GM21390 (cell line): ENCODE measurements at regions not wholly inside any gene's neighbourhood (a gene's known extent, or its start where the extent isn't known, plus 50 kb on each side); places are given as distances from the start of the nearest gene placed in this dataset.

Experiments used
- ATAC-seq: cut with Tn5 transposase; IDR thresholded peaks from one replicate; pipeline ENCODE4 v1.9.1; 2021; ENCODE audit not compliant: unreplicated experiment

DNA sequence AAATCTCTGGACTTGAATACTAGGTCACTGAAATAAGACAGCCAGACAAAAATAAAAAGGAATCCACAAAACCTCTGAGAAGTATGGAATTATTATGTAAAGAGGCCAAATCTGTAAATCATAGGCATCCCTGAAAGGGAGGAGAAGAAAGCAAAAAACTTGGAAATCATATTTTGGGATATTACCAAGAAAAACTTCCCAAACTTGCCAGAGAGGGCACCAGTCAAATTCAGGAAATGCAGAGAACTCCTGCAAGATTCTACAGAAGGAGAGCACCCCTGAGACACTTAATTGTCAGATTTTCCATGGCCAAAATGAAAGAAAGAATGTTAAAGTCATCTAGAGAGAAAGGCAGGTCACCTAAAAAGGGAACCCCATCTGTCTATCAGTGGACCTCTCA lies 862.3 kb upstream of the PRMT6 start:
- ATAC-seq, result no peak

DNA sequence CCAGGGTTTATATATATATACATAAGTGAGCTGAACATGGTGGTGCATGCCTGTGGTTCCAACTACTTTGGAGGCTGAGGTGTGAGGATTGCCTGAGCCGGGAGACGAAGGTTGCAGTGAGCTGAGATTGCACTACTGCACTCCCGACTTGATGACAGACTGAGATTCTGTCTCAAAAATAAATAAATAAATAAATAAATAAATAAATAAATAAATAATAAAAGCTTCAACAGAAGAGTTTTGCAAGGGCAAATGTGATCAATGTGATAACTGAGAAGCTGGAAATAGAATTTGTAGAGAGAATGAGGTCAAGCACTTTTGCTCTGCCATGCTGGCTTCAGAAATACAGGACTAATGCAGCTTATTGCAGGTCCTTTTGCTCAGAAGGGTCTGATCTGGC lies 855.8 kb upstream of the PRMT6 start:
- ATAC-seq, result no peak

DNA sequence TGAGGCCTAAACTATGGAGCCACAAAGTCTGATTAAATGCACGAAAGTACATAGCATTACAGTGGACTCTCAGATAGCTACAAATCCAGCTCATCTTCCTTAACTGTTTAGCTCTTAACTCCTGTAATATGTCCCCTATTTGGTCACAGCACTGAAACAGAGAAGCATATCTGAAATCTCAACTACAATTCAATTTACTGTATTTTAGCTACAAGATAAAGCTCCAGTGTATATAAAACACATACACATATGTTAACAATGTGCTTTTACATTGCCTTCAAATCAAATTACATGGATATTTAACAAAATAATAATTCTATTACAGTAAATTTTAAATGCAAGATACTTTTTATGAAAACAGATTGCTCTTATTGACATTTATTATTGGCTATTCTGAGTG lies 849.3 kb upstream of the PRMT6 start:
- no peak for ATAC-seq

DNA sequence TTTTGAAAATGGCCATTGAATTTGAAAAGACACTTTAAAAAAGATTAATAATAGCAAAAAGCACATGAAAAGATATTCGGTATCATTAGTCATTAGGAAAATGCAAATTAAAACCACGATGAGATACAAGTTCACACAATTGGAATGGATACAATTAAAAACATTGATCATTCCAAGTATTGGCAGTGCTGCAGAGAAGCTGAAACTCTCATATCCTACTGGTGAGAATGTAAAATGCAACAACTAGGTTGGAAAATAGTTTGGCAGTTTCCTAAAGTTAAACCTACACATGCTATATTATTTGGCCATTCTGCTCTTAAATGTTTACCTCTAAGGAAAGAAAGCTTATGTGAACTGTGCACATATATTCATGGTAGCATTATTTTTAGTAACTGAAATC lies 838.7 kb upstream of the PRMT6 start:
- ATAC-seq, result no peak

DNA sequence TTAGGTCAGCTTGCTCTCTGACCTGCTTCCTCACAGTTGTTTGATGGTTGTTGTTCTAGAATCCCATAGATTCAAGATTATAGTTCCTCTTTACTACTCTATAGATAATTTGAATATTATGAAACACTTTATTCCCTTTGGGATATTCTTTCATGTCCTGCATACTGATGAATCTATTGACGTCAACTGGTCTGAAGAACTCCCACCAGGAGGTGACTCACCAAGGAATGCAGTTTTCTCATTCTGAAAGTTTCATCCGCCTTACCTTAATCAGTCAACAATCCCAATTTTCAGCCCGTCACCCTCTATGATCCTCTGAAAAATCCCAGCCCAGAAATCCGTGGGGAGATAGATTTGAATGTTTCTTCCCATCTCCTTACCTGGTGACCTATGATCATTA lies 834.1 kb upstream of the PRMT6 start:
- ATAC-seq, result no peak

DNA sequence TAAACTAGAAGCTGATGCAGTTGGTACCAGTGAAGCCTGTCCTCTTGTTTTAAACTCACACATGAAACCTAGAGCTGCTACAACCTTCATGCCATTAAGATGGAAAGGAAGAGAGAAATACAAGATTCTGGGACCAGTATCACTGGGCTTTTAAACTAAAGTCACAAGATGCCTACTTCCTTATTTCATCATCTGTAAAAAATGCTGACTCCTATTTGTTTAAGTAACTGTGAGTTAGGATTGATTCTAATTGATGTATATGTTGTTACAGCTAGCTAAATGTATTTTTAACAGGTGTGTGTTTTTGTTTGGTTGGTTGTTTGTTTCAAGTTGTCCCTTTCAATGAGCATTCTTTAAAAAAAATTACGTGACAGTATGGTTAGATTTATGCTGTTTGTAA lies 833.3 kb upstream of the PRMT6 start:
- ATAC-seq, result no peak

DNA sequence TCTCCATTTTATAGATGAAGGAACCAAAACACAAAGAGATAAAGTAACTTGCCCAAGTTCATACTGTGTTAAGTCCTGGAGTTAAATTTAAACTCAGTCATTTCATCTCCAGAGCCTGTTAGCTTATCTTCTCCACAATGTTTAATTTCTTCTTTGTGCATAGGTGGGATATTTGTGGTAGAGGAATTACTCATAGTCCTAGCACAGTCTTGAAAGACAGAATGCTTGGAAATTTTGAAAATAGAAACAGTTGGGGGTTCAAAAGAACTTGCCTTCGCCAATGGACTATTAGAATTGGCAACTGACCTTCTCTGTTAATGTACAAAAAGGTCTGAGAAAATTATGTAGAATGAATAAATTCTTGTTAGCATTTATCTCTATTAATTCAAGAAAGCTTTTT lies 832.0 kb upstream of the PRMT6 start:
- ATAC-seq, result no peak

DNA sequence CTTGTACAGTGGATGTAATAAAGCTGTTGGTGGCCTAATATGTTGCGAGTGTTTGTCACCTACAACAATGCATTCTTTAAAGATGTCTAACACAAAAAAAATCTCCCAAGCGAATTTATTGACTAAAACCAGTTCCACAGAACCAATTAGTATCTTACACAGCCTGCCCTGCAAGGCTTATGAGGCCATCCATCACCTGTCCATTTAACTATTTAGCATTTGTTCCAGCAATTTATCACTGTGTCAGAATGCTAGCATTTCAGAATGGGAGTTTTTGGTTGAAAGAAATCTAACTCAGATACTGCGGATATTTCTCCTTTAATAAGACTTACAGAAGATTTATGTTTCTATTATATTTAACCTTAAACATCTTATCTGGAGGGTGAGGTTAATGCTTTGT lies 831.1 kb upstream of the PRMT6 start:
- ATAC-seq, result no peak

DNA sequence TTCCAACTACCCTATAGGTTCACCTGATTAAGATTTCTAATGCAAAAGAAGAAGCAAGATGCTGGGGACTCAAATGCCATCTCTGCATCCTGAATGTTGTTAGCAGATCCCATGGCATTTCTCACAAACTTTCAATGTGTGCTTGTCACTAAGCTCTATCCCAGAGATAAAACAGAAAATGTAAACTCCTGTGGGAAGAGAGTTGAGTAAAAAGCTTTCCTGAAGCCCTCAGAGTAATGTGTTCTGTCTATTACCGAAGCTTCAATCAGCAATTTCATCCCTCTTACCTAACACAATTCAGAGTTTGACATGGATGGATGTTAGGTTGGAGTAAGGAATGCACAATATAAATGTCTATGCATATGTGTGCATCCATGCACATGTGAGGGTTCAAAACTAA lies 829.9 kb upstream of the PRMT6 start:
- ATAC-seq, result no peak

DNA sequence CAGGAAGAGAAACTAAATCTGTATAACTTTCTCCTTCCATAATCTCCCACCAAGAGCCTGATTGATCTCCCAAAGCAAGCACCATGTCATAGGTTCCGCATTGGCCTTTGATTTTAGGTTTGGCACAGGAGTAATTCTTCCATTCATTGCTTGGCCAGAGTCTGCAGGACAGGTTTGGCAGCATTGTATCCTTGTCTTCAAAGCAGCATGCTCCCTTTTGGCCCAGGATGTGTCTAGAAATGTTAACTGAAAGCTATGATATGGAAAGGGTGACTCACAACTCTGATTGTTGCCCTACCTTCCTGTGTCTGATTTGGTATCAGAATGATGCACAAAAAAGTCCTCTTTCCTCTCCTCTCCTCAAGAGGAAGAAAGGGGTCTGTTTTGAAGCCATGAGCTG lies 824.3 kb upstream of the PRMT6 start:
- ATAC-seq, result no peak

DNA sequence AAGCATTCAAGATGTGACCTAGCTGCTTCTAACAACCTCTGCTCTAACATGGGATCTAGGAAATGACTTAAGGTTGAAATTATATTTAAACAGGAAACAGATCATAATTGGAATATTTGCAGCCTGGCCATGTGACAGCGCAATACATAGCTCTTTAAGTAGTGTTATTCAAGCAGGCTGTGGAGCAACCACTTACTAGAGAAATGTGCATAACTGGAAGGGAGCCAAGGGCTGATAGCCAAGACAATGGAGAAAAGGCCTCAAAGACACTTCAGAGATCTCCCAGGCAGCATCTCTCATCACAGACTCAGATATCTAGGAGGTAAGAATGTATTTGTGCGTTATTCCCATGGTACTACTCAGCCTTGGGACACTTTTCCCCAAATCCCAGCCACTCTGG lies 823.0 kb upstream of the PRMT6 start:
- ATAC-seq, result no peak

DNA sequence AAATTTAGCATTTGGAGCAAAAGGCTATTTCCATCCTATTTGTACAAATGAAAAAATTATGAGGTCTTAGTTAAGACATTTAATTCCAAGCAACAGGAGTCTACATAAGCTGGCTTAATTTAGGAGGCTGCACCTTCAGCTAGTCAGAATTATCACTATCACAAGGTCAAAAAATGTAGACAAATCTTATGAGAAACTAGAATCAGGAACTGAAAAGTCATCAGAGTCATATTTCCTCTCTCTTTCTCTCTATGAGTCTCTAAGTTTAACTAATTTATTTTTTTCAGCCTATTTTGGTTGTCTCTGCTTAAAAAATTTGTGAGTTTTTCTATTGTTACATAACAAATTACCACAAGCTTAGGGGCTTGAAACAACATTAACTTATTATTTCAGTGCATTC lies 807.1 kb upstream of the PRMT6 start:
- peak; percentile 77 for ATAC-seq

DNA sequence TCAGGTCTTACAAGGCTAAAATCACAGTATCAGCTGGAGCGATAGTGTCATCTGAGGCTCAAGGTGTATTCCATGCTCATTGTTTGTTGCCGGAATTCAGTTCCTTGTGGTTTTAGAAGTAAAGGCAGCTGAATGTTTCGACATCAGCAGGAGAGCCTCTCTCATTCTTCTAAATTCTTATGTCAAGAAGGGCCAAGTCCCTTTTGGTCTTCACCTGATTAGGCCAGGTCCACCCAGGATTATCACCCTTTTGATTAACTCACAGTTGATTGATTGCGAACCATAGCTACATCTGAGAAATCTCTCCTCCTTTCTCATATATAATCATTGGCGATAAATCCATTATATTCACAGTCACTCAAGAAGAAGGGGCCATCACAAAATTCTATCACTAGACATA lies 806.7 kb upstream of the PRMT6 start:
- ATAC-seq, result no peak

DNA sequence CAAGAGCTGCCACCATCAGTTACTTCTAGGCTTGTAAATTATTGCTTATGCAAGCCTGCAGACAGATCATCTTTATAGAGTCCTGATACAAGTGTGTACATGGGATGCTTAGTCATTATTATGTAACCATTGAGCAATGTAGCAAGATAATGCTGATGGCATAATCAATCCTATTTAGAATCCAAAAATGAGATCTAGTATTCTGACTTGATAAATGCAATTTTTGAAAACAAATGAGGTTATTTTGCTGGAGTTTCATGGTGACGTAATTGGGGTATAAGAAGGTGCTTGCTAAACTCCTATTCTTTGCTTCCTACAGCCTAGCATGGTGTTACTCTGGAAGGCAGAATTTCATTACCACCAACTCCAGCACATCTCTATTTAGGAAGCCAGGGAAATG lies 801.7 kb upstream of the PRMT6 start:
- no peak for ATAC-seq

DNA sequence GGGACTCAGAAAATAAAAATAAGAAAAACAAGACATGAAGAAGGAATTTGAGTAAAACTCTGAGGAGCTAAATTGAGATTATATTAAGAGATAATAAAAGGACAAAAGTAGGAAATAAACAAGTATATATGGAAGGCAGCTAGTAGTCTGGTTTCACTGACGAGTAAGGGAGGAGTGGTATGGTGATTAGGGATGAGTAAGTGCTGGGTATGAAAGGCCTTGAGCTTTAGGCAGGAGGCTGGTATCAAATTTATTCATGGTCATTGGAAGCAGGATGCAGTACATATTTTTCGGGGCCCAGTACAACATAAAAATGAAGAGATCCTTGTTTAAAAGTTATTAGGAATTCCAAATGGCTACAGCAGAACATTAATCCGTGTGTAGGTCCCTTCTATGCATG lies 789.7 kb upstream of the PRMT6 start:
- no peak for ATAC-seq

DNA sequence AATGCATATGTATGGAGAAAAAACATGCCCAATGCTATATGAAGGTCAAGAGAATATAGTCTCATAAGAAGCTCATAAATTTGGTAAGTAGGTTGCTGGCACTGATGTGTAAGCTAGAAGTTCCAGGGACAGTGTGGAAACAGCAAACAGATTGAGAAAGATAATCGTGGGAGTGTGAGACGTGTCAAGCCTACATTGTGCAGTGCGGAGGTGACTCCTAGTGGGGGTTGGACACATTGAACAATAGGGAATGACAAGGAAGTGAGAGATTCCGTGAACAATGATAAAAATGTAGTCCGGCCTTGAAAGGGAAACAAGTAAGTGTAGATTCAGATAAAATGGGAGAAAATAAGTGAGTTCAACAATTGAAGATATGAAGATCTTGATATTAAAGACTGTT lies 788.4 kb upstream of the PRMT6 start:
- ATAC-seq, result no peak

DNA sequence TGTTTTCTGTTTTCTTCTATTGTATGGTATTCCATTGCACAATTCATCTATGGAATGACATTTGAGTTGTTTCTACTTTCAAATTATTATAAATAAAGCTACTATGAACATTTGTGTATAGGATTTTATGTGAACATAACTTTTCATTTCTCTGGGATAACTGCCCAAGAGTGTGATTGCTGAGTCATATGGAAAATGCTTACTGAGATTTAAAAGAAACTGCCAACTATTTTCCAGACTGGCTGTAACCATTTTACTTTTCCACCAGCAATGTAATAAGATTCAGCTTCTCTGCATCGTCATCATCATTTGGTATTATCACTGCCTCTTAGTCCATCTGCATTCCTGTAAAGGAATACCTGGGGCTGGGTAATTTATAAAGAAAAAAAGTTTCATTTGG lies 779.6 kb upstream of the PRMT6 start:
- ATAC-seq, result no peak

DNA sequence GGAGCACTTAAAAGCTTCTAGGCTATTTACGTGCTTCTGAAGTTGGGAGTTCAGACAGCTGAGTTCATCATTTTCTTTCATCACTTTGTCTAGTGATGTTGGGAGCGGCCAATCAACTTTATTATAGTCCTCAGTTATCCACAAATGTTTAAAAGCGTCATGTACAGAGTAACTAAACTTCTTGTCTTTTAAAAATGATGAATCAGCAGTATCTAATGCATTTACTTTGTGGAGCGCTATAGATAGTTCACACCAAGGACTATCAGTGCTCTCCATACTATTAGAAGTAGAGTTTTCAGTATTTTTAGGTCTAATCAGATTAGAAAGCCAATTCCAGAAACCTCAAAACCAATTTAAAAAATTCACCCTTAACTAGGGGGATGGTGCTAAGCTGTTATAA lies 778.7 kb upstream of the PRMT6 start:
- ATAC-seq, result no peak

DNA sequence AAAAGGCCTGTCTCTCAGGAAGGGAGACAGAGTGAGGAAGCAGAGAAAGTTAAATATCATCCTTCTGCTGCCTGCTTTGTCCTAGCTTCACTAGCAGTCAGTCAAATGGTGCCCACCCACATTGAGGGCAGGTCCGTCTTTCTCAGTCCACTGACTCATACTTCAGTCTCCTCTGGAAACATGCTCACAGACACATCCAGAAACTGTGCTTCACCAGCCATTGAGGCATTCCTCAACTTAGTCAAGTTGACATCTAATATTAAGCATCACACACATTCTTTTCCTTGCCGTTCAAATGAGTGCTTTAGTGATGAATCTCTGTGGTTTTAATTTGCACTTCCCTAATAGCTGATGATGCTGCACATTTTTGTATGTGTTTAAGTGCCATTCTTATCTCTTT lies 777.8 kb upstream of the PRMT6 start:
- ATAC-seq, result no peak

DNA sequence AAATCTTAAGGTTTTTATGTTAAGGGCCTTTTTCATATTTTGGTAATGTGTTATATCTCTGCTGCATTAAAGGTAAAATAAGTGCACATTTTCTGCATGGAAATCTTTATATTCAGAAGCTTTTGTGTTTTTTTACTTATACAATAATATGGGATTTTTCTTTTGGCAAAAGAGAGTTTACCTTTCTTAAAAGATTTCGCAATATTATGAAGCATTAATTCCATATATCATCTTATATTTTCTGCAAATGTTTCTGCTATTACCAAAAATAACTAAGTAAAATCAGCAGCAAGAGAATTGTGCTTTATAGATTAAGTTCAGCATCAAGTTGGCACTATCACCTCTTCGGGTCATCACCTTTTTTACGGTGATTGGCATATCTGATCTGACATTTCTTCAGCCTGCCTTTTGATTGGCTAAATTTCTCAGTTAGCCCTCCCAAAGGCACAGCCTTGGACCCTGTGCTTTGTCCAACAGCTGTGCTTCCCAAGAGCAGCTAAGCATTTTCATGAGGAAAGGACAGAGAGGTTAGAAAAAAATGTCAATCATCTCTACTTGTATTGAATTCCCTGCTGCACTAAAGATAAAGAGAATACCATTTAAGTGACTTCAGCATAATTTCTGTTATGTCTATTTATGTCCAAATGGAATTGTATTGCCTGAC lies 767.1 kb upstream of the PRMT6 start:
- ATAC-seq, result no peak

DNA sequence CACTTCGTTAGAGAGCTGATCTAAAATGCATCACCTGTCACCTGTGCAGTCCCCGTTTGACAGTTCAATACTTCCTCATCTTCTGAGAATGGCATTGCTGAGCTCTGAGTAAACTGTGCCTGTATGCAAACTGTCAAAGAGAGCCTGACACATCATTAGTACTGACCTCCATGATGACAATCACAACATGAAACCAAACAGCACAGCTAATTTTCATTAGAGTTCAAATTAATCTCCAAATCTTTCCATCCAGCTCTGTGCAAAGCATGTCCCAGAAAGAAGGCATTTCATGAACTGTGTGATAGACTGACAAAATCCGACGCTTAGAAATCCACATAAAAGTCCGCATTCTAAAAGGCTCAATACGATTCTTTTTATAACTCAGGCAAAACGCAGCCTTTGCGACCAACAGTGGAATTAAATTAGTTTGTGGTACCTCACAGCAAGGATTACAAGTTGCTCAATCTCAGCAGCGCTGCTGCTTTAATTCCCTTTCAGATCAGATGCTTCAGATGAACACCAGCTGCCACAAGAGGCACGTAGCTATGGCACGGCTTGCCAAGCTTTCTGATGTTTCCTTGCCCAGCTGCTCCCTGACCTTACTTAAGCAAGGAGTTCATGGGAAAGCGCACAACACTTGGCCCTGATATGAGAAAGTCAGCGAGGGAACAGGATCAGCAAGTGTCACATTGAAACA lies 765.5 kb upstream of the PRMT6 start:
- no peak for ATAC-seq

DNA sequence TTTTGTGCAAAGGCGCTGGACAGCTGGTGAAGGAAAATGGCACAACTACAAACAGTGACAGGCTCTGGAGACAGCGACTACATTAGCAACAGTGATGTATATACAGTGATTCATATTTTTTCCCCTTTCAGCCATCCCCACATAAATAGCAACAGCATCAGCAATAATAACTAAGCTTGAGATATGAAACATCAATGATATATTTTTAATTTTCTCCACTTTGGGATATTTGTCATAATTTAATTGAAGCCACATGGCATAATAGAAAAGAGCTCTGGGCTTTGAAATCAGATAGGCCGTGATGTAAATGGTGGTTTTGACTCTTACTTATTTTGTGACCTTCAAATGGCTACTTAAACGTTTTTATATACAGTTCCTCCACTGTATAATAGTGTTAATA lies 764.3 kb upstream of the PRMT6 start:
- ATAC-seq, result no peak

DNA sequence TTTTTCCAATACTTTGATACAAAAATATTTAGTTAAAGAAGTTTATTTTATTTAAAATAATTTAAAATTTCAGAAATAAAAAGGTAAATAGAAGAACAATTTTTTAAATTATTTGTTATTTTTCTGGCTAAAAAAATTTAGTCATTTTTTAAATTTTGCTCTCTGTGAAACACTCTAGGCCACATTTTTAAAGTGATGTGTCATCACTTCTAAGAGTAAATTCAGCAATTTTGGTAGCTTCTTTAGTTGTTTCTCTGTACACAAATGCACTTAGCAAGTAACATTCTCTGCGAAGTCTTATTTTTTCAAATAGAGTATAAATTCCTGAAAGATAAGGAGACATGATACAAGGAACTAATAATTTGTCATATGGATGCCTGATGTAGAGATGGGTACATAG lies 760.0 kb upstream of the PRMT6 start:
- ATAC-seq, result no peak
